RWPE2 (cell line): ENCODE measurements at regions not wholly inside any gene's neighbourhood (a gene's known extent, or its start where the extent isn't known, plus 50 kb on each side); places are given as distances from the start of the nearest gene placed in this dataset.

ENCODE experiments used
- ATAC-seq: fragments of 200-7000 bp; cut with Tn5 transposase; 3 replicates; pipeline ENCODE4 v1.9.1; 2021; ENCODE audit warnings: low read depth
- DNase-seq: peaks from one replicate; pipeline ENCODE4 v3.0.0-alpha.2; 2020; ENCODE audit warnings: low spot score
- H3K27ac ChIP-seq: fragments of 450-650 bp; 2 replicates; pipeline ENCODE4 v1.5.1; 2017; ENCODE audit warnings: mild to moderate bottlenecking; ENCODE audit not compliant: poor library complexity, severe bottlenecking
- H3K27me3 ChIP-seq: fragments of 250-450 bp; sonication (Bioruptor Pico); 2 replicates; pipeline ENCODE4 v1.5.1; 2021; ENCODE audit warnings: mild to moderate bottlenecking, moderate library complexity; ENCODE audit not compliant: insufficient read depth, poor library complexity, severe bottlenecking
- H3K36me3 ChIP-seq: fragments of 250-450 bp; sonication (Bioruptor Pico); 2 replicates; pipeline ENCODE4 v1.5.1; 2020; ENCODE audit warnings: low read depth, mild to moderate bottlenecking, moderate library complexity
- H3K4me1 ChIP-seq: fragments of 250-450 bp; sonication (Bioruptor Pico); 2 replicates; pipeline ENCODE4 v1.5.1; 2021; ENCODE audit warnings: mild to moderate bottlenecking, moderate library complexity; ENCODE audit not compliant: insufficient read depth, poor library complexity, severe bottlenecking
- H3K4me3 ChIP-seq: fragments of 250-450 bp; sonication (Bioruptor Pico); 2 replicates; pipeline ENCODE4 v1.5.1; 2021; ENCODE audit warnings: mild to moderate bottlenecking, moderate library complexity; ENCODE audit not compliant: severe bottlenecking
- H3K9me3 ChIP-seq: fragments of 250-450 bp; sonication (Bioruptor Pico); 2 replicates; pipeline ENCODE4 v1.5.1; 2021; ENCODE audit warnings: mild to moderate bottlenecking, moderate library complexity; ENCODE audit not compliant: severe bottlenecking
- TF ChIP-seq, protein P1 (sequence below): fragments of 450-650 bp; IDR thresholded peaks from one replicate; pipeline ENCODE4 v1.5.1; 2017; ENCODE audit warnings: mild to moderate bottlenecking, moderate library complexity; ENCODE audit not compliant: poor library complexity, severe bottlenecking

DNA sequence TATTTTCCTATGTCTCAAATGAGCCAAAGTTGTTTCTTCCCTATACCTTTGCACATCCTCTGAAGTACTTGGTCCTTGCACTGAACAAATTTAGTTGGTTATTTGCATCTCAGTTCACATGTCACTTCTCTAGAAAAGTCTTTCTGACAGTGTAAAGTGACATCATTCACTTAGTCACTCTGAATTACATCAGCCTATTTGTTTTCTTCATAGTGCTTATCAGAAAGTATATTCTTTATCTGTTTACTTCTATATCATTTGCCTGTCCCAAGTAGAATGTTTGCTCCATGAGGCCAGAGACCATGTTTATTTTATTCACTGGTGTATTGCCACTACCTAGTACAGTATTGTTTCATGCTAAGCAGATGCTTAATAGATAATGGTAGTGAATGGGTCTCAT lies 173.7 kb downstream of the HNMT start:
- TF ChIP-seq, protein P1, sequence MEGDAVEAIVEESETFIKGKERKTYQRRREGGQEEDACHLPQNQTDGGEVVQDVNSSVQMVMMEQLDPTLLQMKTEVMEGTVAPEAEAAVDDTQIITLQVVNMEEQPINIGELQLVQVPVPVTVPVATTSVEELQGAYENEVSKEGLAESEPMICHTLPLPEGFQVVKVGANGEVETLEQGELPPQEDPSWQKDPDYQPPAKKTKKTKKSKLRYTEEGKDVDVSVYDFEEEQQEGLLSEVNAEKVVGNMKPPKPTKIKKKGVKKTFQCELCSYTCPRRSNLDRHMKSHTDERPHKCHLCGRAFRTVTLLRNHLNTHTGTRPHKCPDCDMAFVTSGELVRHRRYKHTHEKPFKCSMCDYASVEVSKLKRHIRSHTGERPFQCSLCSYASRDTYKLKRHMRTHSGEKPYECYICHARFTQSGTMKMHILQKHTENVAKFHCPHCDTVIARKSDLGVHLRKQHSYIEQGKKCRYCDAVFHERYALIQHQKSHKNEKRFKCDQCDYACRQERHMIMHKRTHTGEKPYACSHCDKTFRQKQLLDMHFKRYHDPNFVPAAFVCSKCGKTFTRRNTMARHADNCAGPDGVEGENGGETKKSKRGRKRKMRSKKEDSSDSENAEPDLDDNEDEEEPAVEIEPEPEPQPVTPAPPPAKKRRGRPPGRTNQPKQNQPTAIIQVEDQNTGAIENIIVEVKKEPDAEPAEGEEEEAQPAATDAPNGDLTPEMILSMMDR: no peak
- Histone ChIP-seq H3K27me3 (no peaks in the 10 kb centered on the region), H3K4me3 (no peak overlapping the region), H3K9me3 (no peaks in the 10 kb centered on the region), H3K4me1 (no peaks in the 10 kb centered on the region), H3K27ac (no peak overlapping the region), H3K36me3 (no peaks in the 10 kb centered on the region)
- ATAC-seq (no peak), DNase-seq (no peak)

DNA sequence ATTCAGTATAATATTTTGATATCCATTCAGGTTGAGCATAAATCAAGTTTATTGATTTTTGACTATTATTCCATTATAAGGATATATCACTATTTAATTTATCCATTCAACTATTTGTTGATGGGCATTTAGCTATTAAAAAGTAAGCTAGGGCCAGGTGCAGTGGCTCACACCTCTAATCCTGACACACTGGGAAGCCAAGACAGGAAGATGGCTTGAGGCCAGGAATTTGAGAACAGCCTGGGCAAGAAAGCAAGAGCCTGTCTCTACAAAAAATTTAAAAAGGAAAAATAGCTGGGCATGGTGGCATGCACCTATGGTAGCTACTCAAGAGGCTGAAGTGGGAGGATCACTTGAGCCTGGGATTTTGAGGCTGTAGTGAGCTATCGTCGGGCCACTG lies 183.5 kb downstream of the HNMT start:
- no peaks in the 10 kb centered on the region for H3K9me3 ChIP-seq
- DNase-seq: no peak
- ATAC-seq: no peak
- H3K36me3 ChIP-seq: no peaks in the 10 kb centered on the region
- H3K27ac ChIP-seq: no peak overlapping the region
- H3K27me3 ChIP-seq: no peaks in the 10 kb centered on the region
- H3K4me1 ChIP-seq: no peaks in the 10 kb centered on the region
- TF ChIP-seq, protein P1: no peak
- no peak overlapping the region for H3K4me3 ChIP-seq

DNA sequence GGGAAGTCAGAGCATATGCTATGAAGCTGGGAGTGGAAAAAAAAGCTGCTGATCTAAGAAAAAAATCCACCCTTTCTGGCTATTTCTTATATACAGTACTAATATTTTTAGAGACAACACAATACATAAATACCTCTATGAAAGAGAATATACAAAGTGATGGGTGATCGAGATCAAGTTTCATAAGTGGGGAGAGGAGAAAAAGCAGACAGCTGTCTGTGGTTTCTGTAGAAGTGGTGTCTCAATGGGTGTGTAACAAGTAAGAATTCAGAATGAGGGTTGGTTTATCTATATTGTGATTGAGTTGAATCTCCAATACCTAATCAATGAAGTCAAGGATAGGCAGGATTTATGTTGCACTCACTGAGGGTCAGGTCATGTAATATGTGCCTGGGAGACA lies 191.0 kb downstream of the HNMT start:
- no peaks in the 10 kb centered on the region for H3K27me3 ChIP-seq
- no peak overlapping the region for H3K27ac ChIP-seq
- no peak overlapping the region for H3K4me3 ChIP-seq
- DNase-seq (no peak), ATAC-seq (no peak)
- H3K36me3 ChIP-seq: no peaks in the 10 kb centered on the region
- no peaks in the 10 kb centered on the region for H3K4me1 ChIP-seq
- no peaks in the 10 kb centered on the region for H3K9me3 ChIP-seq
- TF ChIP-seq, protein P1: no peak

DNA sequence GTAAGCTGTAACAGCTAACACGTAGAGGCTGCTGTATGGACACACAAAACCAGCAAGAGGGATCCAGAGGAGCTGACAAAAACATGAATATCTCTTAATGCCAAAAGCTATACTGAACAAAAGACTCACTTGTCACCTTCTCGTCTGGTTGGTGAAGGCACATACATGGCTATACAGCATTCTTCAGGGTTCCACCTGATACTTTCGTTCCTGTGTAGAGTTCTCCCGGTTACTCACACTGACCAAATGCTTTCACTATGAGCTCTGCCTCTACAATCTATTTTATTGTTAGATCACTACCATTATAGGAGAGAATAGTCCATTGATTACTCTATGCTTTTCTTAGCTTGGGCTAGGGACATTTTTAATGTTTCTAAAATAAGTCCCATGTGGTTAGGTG lies 193.1 kb downstream of the HNMT start:
- H3K4me1 ChIP-seq: no peaks in the 10 kb centered on the region
- no peak for ATAC-seq
- TF ChIP-seq, protein P1: no peak

DNA sequence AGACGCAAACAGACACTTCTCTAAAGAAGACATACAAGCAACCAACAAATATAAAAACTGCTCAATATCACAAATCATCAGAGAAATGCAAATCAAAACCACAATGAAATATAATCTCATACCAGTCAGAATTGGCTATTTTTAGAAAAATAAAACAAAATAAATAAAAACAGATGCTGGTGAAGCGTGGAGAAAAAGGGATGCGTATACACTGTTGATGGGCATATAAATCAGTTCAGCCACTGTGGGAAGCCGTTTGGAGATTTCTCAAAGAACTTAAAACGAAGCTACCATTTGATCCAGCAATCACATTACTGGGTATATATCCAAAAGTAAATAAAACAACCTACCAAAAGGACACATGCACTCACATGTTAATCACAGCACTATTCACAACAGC lies 206.2 kb downstream of the HNMT start:
- H3K36me3 ChIP-seq: no peaks in the 10 kb centered on the region
- no peak for ATAC-seq
- DNase-seq: no peak
- H3K27me3 ChIP-seq: no peaks in the 10 kb centered on the region
- TF ChIP-seq, protein P1: no peak
- H3K27ac ChIP-seq: no peak overlapping the region
- H3K4me3 ChIP-seq: no peak overlapping the region
- no peaks in the 10 kb centered on the region for H3K4me1 ChIP-seq
- H3K9me3 ChIP-seq: peaks cover 2% of the 10 kb centered on the region

More for the DNA sequence above, 193.1 kb downstream of the HNMT start:
- no peak overlapping the region for H3K27ac ChIP-seq
- no peaks in the 10 kb centered on the region for H3K36me3 ChIP-seq
- no peak for DNase-seq
- H3K27me3 ChIP-seq: no peaks in the 10 kb centered on the region
- no peak overlapping the region for H3K4me3 ChIP-seq
- no peaks in the 10 kb centered on the region for H3K9me3 ChIP-seq
